NOMO-1 treated with DMSO at 0.1 percent for 48 hours (cell line): ENCODE measurements at regions not wholly inside any gene's neighbourhood (a gene's known extent, or its start where the extent isn't known, plus 50 kb on each side); places are given as distances from the start of the nearest gene placed in this dataset.
A peak's percentile ranks its signal among the peaks of the same experiment; 100 is the strongest.

Experiments
- DNase-seq: peaks from one replicate; lab custom pipeline; 2025; ENCODE audit not compliant: unreplicated experiment; lab: John Stamatoyannopoulos, UW

DNA sequence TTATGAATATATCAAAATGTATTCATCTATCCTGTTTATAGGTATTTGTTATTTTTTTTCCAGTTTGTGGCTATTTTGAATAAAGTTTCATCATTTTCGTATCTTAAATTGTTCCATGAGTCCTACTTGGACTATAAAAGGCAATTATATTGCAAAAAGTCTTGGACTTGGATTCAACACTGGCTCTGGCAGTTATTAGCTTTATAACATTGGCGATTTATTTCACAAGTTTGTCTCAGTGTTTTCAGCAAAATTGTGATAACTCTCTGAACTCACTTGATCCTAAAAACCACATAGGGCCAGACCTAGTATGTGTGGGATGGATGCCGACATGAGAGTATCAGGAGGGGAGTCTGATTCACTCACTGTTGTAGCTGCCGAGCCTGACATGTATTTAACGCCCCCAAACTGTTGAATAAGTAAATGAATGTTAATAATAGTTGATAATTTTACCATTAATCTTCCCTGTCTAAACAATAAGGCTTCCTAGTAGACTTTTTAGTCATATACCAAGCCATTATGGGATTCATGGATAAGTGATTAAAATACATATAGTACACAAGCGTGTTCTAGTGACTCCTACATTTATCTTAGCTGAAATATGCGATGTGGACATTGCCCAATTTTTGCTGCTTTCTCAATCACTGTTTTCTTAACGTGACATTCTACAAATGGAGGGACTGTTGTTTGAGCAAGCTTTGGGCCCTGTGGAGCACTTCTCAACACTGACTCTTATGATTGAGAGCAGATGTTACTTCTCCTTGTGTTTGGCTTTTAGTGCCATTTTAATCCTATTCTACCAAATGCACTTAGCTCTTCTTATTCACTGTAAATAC lies 907.6 kb downstream of the EPHA4 start:
- no peak for DNase-seq

GRCh38 chr2:220665108-220665471 lies 907.0 kb downstream of the EPHA4 start:
- DNase-seq = no peak

DNA sequence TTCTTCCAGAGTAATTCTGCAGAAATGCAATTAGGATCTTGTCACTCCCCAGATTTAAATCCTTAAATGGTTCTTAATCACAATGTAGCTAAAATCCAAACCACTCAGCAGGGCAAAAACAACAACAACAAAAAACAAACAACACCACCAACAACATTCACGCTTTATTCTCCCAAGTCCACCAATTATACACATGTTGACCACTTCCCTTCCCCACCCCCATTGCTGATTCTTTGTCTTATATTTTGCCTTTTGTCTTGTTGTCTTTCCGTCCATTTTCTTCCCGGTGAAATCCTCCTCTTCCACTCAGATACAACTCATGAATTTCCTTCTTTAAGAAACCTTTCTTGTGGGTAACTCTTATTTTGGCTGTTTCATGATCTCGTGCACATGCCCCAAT lies 902.8 kb downstream of the EPHA4 start:
- DNase-seq = no peak

DNA sequence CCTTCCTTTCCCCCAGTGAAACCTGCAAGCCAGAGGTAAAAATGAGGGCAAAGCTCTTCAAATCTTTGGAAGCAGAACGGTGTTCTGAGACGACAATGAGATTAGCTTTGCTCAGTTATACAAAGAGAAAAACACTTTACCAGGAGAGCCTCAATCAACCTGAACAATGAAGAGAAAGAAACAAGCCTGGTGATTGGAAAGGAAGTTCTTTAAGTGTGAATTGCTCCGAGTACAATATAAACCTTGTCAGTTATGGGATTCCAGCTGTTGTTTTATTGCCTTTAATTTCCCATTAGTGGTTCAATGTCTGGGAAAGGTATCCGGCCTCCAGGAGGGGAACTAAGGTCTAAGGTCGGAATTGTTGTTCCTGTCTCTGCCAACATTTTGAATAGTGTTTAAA lies 901.6 kb downstream of the EPHA4 start:
- no peak for DNase-seq

DNA sequence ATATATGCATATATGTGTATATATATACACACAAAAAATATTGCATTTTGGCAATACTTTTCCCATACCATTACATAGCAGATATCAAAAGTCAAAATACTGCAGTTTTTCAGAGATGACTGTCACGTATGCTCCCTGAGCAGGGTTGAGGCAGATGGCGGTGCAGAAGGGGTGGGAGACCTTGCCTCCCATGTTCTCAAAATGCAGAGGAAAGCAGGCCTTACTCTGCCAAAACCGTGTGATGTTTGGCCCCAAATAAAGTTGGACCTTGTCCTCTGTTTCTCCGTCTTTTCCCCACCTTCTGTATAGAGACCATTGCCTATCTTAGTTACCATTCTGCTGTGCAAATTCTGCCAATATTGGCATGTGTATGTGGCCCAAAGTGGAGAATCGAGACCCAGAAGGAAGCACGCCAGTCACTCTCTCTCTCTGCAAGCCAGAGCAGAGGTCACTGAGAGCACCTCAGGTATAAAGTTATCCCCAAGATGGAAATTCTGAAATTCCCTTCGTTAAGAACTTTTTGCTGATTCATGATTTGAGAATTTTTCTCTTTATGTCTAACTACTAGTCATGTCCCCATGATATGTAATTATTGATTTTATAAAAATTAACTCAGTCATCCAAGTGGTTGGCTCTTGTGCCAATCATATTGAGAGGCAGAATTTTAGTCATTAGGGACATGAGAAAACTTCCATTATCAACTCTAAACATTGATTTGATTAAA lies 898.8 kb downstream of the EPHA4 start:
- DNase-seq = no peak

- no peak for DNase-seq
Observed at GRCh38 chr2:220674033-220674432, 898.1 kb downstream of the EPHA4 start.

- no peak for DNase-seq
Observed at GRCh38 chr2:220676695-220677094, 895.4 kb downstream of the EPHA4 start.

- no peak for DNase-seq
Observed at GRCh38 chr2:220678943-220679342, 893.2 kb downstream of the EPHA4 start.

GRCh38 chr2:220682616-220683015 lies 889.5 kb downstream of the EPHA4 start:
- no peak for DNase-seq

- DNase-seq = no peak
Observed at GRCh38 chr2:220684099-220684498, 888.0 kb downstream of the EPHA4 start.

DNA sequence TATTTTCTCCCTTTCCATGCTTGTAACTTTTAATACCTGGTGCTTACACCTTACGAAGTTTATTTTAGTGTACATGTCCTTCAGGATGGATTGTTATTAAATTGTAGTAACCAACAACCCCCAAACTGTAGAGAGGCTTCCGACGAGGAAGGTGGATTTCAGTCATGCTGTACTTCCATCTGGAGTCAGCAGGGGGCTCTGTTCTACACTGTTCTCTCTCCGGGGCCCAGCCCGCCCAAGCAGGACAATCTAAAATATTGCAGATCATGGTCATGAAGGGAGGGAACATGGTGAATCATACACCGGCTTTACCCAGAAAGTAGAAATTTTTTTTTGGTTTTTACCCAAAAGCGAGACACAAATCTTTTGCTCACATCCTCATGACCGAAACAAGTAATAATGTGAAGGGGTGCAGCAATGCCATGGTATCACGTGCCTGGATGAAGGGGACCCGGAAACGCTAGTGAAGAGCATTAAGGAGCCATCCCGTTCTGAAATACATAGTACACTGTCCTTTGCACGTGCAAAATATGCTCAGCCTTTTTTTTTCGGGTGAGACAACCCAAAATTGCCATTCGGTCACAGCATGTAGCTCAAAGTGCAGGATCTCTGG lies 884.8 kb downstream of the EPHA4 start:
- peak; percentile 17 for DNase-seq

GRCh38 chr2:220695397-220696279 lies 876.5 kb downstream of the EPHA4 start:
- no peak for DNase-seq

- DNase-seq = no peak
Observed at GRCh38 chr2:220696280-220696669, 875.8 kb downstream of the EPHA4 start.

DNA sequence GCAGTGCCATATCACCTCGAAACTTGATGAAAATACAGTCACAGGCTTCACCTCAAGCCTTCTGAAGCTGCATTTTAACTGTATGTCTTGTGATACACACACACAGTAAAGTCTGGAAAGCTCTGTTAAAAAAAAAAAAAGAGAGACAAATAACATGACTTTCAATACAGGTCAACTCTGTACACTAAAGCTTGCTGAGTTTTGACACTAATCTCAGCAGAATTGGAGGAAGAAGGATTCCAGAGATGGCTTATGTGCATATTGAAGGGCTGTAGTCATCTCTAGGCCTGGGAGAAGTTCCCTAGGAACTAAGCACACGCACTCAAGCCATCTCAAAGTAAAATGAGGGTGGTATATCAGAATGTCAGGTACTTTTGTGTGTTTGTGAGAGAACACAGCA lies 875.1 kb downstream of the EPHA4 start:
- DNase-seq = no peak

- DNase-seq = no peak
Observed at GRCh38 chr2:220701115-220701514, 871.0 kb downstream of the EPHA4 start.

DNA sequence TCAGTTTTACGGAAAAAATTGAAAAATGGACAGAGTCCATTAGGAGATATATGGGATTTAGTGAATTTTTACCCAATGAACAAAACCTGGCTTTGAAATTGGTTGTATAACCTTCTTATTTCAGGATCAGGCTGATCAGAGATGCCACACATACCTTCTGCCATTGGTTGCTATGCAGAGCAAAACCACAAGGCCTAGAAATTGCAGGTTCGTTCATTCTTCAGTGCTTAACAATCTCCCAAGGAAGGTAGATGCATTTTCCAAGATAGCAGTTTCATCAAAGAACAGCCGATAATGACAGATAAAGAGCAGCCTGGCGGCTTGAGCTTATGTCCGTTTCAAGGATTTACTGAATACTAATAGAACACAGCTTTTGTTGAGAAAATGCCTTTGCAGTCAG lies 868.8 kb downstream of the EPHA4 start:
- no peak for DNase-seq

DNA sequence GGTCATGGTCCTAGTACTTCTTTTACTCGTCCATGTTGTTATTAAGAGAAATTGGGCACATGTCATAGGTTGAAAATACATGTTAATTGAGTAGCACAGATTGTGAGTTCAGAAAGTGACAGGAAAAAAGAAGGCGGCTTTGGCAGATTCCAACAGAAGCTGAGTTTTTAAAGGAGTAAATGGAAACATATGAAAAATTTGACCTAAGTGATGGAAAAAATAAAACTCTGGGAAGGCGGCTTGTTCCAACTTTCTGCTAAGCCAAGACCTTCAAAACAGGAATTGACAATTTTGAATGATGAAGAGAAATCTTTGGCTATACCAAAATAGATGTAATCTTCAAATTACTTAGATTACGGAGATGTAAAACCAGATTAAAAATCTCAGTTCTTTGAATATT lies 868.0 kb downstream of the EPHA4 start:
- no peak for DNase-seq

DNA sequence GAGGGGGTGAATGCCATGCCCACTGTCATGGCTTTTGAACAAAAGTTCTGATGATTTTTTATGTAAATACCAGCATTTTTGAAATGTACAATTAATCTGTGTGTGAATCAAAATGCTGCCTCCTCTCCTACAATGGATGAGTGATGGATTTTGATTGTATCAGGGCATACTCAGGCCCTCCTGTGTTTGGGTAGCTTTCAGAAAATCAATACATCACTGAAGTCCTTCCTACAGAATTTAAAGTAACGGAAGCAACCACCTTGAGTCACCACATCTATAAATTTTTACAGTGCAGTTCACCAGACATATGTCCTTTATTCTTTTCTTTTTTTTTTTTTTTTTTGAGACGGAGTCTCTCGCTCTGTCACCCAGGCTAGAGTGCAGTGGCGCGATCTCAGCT lies 867.3 kb downstream of the EPHA4 start:
- no peak for DNase-seq

DNA sequence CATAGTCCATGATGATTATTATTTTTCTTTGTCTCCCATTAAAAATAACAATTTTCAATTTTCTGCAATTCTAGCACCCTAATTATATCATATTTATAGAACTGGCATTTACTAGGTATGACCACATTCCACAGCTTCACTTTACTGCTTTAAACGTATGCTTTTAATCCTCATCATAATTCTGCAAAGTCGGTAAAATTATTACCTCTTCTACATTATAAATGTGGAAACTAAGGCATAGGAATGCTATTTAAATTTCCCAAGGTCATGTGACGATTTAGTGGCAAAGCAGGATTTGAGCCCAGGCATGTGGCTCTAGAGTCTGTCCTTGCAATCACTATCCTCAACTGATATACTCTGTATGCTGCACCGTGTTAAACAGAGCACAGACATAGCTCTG lies 866.4 kb downstream of the EPHA4 start:
- no peak for DNase-seq

DNA sequence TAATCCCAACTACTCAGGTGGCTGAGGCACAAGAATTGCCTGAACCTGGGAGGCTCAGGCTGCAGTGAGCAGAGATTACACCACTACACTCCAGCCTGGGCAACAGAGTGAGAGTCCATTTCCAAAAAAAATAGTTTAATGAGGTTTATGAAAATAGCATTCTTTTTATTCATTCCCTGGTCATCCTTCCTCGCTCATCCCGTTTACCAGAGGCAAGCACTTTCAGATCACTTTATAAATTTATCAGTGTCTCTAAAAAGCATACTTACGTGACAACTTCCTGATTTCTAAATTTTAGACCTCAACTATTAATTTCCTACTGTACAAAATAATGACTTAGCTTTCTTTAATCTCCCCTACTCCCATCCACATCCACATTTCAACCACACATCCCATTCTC lies 864.8 kb downstream of the EPHA4 start:
- DNase-seq = no peak

GRCh38 chr2:220708366-220708765 lies 863.7 kb downstream of the EPHA4 start:
- DNase-seq = no peak
